ENCODE measurements at regions not wholly inside any gene's neighbourhood (a gene's known extent, or its start where the extent isn't known, plus 50 kb on each side); places are given as distances from the start of the nearest gene placed in this dataset.

DNA sequence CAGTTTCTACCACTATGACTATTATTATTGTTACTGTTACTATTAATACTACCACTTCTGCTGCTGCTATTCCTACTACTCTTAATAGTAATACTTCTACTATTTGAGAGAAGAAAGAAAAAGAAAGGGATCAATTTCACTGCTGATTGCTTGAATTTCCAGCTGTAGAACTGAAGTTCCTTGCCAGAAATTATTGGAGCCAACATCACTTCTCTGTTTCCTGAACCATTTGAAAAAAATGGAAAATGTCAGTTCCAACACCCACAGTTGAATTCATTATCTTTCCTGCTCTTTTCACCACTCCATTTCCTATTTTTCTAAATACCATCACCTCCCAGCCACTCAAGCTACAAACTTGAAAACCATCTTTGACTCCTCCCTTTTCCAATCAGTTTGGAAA is 54.1 kb upstream of the PIK3C2G start:
- no peak for DNase-seq

DNA sequence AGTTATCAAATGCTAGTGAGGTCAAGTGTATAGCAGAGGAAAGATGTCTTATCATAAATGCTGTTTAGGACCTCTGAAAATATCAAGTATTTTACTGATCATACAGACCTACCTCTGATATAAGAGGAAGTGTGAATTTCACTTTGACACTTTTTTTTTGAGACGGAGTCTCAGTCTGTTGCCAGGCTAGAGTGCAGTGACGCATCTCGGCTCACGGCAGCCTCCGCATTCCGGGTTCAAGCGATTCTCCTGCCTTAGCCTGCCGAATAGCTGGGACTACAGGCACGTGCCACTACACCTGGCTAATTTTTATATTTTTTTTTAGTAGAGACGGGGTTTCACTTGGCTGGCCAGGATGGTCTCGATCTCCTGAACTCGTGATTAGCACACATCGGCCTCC is 55.1 kb upstream of the PIK3C2G start:
- DNase-seq, result no peak

DNA sequence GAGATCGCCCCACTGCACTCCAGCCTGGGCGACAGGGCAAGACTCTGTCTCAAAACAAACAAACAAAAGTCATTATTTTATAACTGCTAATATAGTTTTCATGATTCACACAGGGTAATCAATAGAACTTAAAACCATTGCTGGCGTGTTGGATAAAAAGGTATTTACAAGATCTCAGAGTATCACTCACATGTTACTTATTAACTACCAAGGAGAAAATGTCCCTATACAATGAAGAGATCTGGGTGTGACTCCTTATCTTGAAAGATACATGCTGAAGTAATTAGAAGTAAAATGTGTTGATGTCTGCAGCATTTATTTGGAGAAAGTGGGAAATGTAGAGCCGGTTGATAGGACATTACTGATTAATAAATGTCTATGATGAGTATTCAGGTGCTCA is 57.3 kb upstream of the PIK3C2G start:
- DNase-seq, result no peak

GRCh38 chr12:18192119-18192518 is 69.2 kb upstream of the PIK3C2G start:
- DNase-seq, result no peak

DNA sequence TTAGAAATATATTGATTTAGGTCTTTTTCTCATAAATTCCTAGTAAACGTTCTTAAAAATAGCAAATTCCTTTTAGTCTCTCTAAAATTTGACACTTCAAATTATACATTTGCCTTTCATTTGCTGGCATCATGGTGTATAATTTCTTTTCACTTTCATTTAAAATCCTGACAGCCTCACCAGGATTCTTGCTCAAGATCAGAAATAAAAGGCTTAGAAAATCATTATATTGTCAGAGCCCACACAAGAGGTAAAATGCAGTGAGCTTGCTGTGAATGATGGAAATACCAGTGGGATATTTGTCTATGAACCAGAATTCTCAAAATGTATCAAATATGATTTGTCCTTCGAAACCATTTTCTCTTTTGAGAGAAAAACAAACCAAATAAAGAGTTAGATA is 78.2 kb upstream of the PIK3C2G start:
- DNase-seq, result no peak

- DNase-seq, result no peak
Measured at GRCh38 chr12:18171571-18171970, 81.6 kb upstream of the RERGL start.

DNA sequence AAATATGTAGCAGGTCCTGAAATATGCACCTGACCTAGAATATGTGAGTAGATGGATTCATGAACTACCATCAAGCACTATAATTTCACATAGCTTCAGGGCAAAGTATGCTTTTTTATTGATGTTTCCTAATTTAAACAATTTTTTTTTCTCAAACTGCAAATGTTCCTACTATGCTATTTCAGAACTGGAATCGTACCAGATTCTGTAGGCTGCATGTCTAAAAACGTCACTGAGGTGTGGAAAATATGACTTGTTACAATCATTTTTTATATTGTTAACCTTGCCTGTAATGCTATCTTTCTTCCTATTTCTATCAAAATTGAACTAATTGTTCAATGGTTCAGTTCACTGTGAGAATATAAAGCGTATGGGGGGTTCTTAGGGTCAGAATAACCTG is 78.0 kb upstream of the RERGL start:
- no peak for DNase-seq

GRCh38 chr12:18165889-18166288 is 75.9 kb upstream of the RERGL start:
- no peak for DNase-seq

DNA sequence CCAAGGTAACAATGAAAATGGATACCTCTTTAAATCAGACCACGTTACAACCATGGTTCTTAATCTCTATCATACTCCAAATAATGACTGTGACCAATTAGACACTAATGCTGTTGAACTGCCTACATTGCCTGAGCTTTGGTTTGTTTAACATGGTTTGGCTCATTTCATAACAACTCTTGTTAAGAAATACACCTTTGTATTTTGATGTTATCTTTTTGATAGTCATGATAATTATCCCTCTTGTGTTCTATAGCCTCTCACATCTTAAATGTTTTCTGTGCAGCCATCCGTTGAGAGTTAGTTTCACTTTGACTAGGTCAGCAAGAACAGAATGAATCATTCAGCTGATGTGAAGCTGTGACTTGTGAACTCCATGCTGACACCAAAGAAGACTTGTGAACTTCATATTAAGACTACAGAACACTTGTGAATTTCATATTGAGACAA is 75.5 kb upstream of the RERGL start:
- peak; percentile 19 for DNase-seq

GRCh38 chr12:18160901-18161300 is 70.9 kb upstream of the RERGL start:
- DNase-seq, result no peak

DNA sequence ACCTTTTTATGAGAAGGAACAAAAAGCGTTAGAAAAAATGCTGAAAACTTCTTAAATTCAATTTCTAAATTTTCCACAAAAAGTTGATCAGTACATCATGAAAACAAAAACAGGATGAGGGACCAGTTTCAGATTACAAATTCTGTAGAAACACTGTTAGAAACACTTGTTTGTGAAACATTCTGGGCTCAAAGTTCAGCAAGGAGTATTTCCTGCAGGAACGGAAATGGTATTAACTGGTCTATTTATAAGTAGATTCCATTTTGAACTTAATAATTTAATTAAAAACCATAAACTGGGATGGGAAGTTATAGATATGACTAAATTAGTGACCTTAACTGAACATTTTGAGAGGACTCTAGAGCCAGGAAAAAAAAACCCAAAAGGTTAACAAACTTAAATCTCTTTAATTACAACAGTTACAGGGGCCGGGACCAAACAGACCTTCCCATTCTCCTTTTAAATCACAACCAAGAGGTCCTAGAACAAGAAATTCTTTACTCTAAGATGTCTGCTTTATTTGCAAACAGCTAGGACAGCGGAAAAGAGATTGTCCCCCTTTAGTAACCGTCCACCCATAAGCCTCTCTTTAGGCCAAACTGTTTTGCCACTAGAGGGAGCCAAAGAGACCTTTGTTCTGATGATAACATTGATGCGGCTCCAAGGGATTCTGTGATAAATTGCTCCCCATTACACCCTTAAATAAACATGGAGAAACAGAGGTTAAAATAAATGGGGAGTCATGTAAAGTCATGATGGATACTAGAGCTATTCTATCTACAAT is 69.0 kb upstream of the RERGL start:
- DNase-seq, result peak; percentile 4

DNA sequence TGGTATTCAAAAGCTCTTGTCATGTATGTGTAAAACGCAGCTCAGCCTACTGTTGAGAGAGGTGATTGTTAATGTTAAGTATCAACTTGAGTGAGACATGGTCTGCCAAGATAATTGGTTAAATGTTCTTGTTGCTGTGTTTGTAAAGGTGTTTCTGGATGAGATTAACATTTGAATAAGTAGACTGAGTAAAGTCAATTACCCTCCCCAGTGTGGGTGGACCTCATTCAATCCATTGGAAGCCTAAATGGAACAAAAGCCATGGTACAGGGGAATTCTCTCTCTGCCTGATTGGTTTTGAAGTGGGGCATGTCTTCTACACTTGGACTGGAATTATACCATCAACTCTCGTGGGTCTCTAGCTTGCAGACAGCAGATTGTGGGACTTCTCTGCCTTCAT is 63.8 kb upstream of the RERGL start:
- DNase-seq, result no peak

DNA sequence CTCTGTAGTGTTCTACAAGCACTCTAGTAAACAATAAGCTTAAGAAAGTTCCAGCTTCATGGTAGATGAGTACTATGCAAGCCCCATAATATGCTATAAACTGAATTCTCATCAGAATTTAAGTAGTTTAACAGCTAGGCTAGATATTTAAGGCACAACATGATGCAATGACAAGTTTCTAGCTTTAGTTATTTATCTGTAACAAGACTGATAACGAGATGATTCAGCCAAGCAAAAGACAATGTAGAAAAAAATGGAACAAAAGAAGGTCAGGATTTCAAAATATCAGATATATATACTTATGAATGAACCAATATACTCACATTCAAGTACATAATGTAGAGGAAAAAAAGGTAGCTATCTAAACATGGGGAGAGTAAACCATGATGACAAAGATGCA is 61.0 kb upstream of the RERGL start:
- DNase-seq, result no peak

- no peak for DNase-seq
Measured at GRCh38 chr12:18148961-18149360, 59.0 kb upstream of the RERGL start.

GRCh38 chr12:18146363-18146762 is 56.4 kb upstream of the RERGL start:
- no peak for DNase-seq

GRCh38 chr12:18145924-18146323 is 55.9 kb upstream of the RERGL start:
- DNase-seq, result no peak

DNA sequence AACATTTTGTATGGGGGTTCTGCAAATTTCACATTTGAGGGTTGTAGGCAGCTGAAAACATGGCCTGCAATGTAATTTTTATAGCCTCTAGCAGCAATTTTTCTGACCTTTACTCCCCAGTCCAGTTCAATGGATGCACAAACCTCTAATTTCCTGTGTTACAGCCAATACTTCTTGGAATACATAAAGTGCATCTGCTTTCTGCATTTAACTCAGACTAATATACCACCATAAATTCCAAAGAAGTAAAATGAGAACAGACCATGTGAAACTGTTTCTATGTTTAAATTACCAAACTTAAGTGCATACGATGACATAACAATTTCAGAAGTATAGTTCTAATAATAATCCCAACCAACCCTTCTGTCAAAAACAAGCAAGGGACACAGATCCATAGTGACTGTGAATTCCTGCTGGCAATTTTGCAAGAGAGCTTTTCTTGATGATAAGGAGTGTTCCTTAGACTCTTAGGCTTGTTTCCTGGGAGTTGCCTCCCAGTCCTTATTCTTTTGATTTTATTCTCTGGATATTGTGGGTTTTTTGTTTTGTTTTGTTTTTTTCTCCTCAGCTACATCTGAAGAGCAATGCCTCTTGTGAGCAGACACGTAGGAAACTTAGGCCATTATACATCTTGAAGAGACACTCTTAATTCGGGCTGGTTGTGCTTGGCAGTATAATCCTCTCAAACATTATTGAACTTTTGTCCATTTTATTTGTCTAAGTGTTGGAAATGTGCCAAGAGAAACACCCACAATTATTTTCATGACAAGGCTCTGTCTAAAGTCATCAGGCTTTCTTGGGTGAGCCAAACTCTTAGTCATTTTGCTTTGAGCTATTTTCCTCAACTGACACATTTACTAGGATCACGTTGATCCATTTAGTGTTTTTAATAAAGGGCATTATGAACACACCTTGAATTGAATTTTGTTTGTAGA is 51.3 kb upstream of the RERGL start:
- peak; percentile 15 for DNase-seq

- DNase-seq, result peak; percentile 2
Measured at GRCh38 chr12:18139989-18140596, 50.1 kb upstream of the RERGL start.
